ENCODE measurements at regions not wholly inside any gene's neighbourhood (a gene's known extent, or its start where the extent isn't known, plus 50 kb on each side); places are given as distances from the start of the nearest gene placed in this dataset.
"Not testable (repeated sequence)": the region's sequence is repeated elsewhere in the genome, so short reads cannot be mapped to it uniquely, and the experiment has no call there.

- DNase-seq (ENCODE audit: low read depth in 2 of 2) = no peak
Measured at GRCh38 chr2:40690525-40690924, 238.6 kb upstream of the SLC8A1 start.

GRCh38 chr2:40700231-40700954 lies 248.5 kb upstream of the SLC8A1 start:
- DNase-seq (ENCODE audit: low read depth in 2 of 2) = no peak

- not testable (repeated sequence) for DNase-seq (ENCODE audit: low read depth in 2 of 2)
Measured at GRCh38 chr2:40712197-40712894, 260.5 kb upstream of the SLC8A1 start.

- no peak for DNase-seq (ENCODE audit: low read depth in 2 of 2)
Measured at GRCh38 chr2:40716879-40717278, 265.0 kb upstream of the SLC8A1 start.

GRCh38 chr2:40719414-40719813 lies 267.5 kb upstream of the SLC8A1 start:
- DNase-seq (ENCODE audit: low read depth in 2 of 2) = no peak

- no peak for DNase-seq (ENCODE audit: low read depth in 2 of 2)
Measured at GRCh38 chr2:40721595-40721994, 269.7 kb upstream of the SLC8A1 start.

GRCh38 chr2:40723194-40723593 lies 271.3 kb upstream of the SLC8A1 start:
- no peak for DNase-seq (ENCODE audit: low read depth in 2 of 2)

- no peak for DNase-seq (ENCODE audit: low read depth in 2 of 2)
Measured at GRCh38 chr2:40725040-40725439, 273.1 kb upstream of the SLC8A1 start.

- DNase-seq (ENCODE audit: low read depth in 2 of 2) = no peak
Measured at GRCh38 chr2:40725950-40726349, 274.1 kb upstream of the SLC8A1 start.

- DNase-seq (ENCODE audit: low read depth in 2 of 2) = no peak
Measured at GRCh38 chr2:40734797-40735196, 282.9 kb upstream of the SLC8A1 start.

GRCh38 chr2:40737180-40737579 lies 285.3 kb upstream of the SLC8A1 start:
- DNase-seq (ENCODE audit: low read depth in 2 of 2) = no peak

GRCh38 chr2:40740419-40740818 lies 288.5 kb upstream of the SLC8A1 start:
- no peak for DNase-seq (ENCODE audit: low read depth in 2 of 2)

- no peak for DNase-seq (ENCODE audit: low read depth in 2 of 2)
Measured at GRCh38 chr2:40741532-40741931, 289.6 kb upstream of the SLC8A1 start.

- DNase-seq (ENCODE audit: low read depth in 2 of 2) = no peak
Measured at GRCh38 chr2:40746191-40746590, 294.3 kb upstream of the SLC8A1 start.

GRCh38 chr2:40751981-40752380 lies 300.1 kb upstream of the SLC8A1 start:
- no peak for DNase-seq (ENCODE audit: low read depth in 2 of 2)

GRCh38 chr2:40752796-40753195 lies 300.9 kb upstream of the SLC8A1 start:
- DNase-seq (ENCODE audit: low read depth in 2 of 2) = no peak

GRCh38 chr2:40754912-40755311 lies 303.0 kb upstream of the SLC8A1 start:
- no peak for DNase-seq (ENCODE audit: low read depth in 2 of 2)

GRCh38 chr2:40758401-40759155 lies 306.7 kb upstream of the SLC8A1 start:
- DNase-seq (ENCODE audit: low read depth in 2 of 2) = no peak

- DNase-seq (ENCODE audit: low read depth in 2 of 2) = no peak
Measured at GRCh38 chr2:40760071-40760666, 308.3 kb upstream of the SLC8A1 start.

- DNase-seq (ENCODE audit: low read depth in 2 of 2) = no peak
Measured at GRCh38 chr2:40773291-40773690, 321.4 kb upstream of the SLC8A1 start.

GRCh38 chr2:40783704-40784103 lies 331.8 kb upstream of the SLC8A1 start:
- DNase-seq (ENCODE audit: low read depth in 2 of 2) = no peak

- DNase-seq (ENCODE audit: low read depth in 2 of 2) = no peak
Measured at GRCh38 chr2:40786636-40787035, 334.7 kb upstream of the SLC8A1 start.
